PFSK-1 (cell line): ENCODE measurements at regions not wholly inside any gene's neighbourhood (a gene's known extent, or its start where the extent isn't known, plus 50 kb on each side); places are given as distances from the start of the nearest gene placed in this dataset.

ENCODE experiments used
- FOXP2 ChIP-seq: optimal IDR thresholded peaks from 2 replicates; pipeline ENCODE3; 2011; ENCODE audit warnings: borderline replicate concordance, control low read depth, inconsistent platforms; ENCODE audit not compliant: insufficient read depth; ENCODE audit errors: extremely low read length, extremely low read depth
- POLR2AphosphoS5 ChIP-seq: IDR thresholded peaks from 2 replicates; pipeline ENCODE4 v1.6.1; 2012; ENCODE audit warnings: low read depth, mild to moderate bottlenecking, control low read depth, low read length, moderate library complexity
- SIN3A ChIP-seq: IDR thresholded peaks from 2 replicates; pipeline ENCODE4 v1.6.1; 2012; ENCODE audit warnings: mild to moderate bottlenecking, low read length, moderate library complexity, borderline replicate concordance; ENCODE audit not compliant: insufficient read depth
- TAF1 ChIP-seq: IDR thresholded peaks from 2 replicates; pipeline ENCODE4 v1.6.1; 2012; ENCODE audit warnings: low read length, control low read depth, borderline replicate concordance; ENCODE audit not compliant: insufficient read depth
- TF ChIP-seq, protein P1 (sequence below), 2 experiments: IDR thresholded peaks; 2 replicates each; pipeline versions ENCODE4 v1.6.1 to v1.8.0; 2011 to 2012; ENCODE audit warnings: low read depth in 2 of 2, low read length in 2 of 2, control low read depth in 1 of 2, inconsistent platforms in 1 of 2, mild to moderate bottlenecking in 1 of 2, moderate library complexity in 1 of 2; ENCODE audit not compliant: insufficient read depth in 1 of 2

DNA sequence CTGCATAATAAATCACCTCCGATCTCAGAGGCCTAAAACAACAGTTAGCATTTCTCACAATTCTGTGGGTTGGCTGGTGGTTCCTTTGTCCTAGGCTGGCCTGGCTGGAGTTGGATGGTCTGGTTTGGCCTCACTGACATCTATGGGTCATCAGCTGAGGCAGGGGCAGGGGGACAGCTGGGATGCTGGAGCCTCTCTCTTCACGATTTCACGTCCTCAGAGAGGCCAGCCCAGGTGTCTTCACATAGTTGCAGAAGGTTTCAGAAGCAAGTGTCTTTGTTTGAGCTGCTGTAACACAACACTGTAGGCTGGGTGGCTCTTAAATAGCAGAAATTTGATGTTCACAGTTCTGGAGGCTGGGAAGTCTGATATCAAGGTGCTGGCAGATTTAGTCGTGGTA is 155.5 kb upstream of the CACNA1E start:
- TF ChIP-seq FOXP2 (no peak), POLR2AphosphoS5 (no peak), TAF1 (no peak), SIN3A (no peak)
- TF ChIP-seq, protein P1, sequence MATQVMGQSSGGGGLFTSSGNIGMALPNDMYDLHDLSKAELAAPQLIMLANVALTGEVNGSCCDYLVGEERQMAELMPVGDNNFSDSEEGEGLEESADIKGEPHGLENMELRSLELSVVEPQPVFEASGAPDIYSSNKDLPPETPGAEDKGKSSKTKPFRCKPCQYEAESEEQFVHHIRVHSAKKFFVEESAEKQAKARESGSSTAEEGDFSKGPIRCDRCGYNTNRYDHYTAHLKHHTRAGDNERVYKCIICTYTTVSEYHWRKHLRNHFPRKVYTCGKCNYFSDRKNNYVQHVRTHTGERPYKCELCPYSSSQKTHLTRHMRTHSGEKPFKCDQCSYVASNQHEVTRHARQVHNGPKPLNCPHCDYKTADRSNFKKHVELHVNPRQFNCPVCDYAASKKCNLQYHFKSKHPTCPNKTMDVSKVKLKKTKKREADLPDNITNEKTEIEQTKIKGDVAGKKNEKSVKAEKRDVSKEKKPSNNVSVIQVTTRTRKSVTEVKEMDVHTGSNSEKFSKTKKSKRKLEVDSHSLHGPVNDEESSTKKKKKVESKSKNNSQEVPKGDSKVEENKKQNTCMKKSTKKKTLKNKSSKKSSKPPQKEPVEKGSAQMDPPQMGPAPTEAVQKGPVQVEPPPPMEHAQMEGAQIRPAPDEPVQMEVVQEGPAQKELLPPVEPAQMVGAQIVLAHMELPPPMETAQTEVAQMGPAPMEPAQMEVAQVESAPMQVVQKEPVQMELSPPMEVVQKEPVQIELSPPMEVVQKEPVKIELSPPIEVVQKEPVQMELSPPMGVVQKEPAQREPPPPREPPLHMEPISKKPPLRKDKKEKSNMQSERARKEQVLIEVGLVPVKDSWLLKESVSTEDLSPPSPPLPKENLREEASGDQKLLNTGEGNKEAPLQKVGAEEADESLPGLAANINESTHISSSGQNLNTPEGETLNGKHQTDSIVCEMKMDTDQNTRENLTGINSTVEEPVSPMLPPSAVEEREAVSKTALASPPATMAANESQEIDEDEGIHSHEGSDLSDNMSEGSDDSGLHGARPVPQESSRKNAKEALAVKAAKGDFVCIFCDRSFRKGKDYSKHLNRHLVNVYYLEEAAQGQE (IDR thresholded peaks at IDR 0.05; ENCODE audit: insufficient read depth in 1 of 2, low read depth in 2 of 2, low read length in 2 of 2), result no peak

DNA sequence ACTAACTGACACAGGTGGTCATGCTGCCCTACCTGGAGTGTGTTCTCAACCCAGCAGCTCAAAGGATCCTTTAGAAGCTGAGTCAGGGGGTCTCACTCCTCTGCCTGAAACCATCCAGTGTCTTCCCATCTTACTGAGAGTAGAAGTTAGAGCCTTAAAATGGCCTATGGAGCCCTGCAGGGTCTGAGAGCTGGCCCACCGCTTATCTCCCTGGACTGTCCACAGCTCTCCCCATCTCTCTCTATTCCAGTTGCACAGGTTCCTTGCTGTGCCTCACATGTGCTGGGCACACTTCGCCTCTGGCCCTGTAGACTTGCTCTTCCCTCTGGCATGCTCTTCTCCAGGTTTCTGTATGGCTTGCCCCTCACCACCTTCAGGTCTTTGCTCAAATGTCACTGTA is 148.6 kb upstream of the CACNA1E start:
- no peak for TF ChIP-seq POLR2AphosphoS5
- TF ChIP-seq SIN3A, result no peak
- TF ChIP-seq TAF1, result no peak
- TF ChIP-seq, protein P1 (IDR thresholded peaks at IDR 0.05; ENCODE audit: insufficient read depth in 1 of 2, low read depth in 2 of 2, low read length in 2 of 2), result no peak
- no peak for TF ChIP-seq FOXP2

DNA sequence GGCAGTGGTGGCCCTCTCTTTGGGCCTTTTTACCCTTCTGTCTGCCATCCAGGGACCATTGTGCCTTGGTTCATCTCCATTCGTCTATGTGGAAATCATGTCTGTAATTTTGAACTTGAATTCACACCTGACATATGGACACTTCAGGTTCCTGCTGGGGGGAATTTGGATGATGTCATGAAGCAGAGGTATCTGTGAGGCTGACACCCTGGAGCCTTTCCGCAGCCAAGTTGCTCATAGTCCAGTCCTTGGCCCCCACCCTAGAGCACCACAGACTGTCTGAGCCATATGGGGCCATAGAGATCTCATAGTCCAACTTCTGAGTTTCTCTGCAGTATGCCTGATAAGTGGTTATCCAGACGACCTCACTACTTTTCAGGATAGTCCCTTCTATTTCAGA is 147.7 kb upstream of the CACNA1E start:
- TF ChIP-seq SIN3A, result no peak
- TF ChIP-seq, protein P1 (IDR thresholded peaks at IDR 0.05; ENCODE audit: insufficient read depth in 1 of 2, low read depth in 2 of 2, low read length in 2 of 2), result no peak
- TF ChIP-seq FOXP2, result no peak
- TF ChIP-seq POLR2AphosphoS5, result no peak
- no peak for TF ChIP-seq TAF1

DNA sequence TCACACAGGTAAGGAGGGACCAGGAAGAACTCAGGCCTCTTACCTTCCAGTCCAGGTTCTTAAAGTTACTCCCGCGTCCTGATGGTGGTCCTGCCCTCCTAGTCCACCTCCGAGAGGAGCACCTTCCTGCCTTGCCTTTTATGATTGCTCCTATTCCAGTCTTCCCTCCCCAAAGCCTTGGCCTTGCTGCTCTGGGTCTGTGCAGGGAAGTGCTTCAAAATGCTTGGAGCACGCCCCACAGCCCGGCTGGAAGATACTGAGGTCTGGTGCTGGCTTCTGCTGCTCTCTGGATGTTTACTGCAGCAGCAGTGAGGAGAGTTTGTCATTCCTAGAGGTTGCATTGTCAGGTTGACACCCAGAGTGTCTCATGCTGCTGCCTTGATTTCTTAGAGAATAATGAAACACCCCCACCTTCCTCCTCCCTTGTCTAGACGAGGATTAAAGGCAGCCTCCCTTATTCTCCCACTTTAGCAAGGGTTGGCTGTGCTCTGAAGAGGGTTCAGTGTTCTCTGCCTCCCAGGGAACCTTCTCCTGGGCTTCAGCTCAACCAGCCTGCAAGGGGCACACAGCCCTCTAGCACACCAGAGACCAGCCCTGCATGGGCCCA is 142.2 kb upstream of the CACNA1E start:
- TF ChIP-seq TAF1, result no peak
- TF ChIP-seq SIN3A, result no peak
- TF ChIP-seq, protein P1 (IDR thresholded peaks at IDR 0.05; ENCODE audit: insufficient read depth in 1 of 2, low read depth in 2 of 2, low read length in 2 of 2), result no peak
- no peak for TF ChIP-seq POLR2AphosphoS5
- TF ChIP-seq FOXP2, result no peak

DNA sequence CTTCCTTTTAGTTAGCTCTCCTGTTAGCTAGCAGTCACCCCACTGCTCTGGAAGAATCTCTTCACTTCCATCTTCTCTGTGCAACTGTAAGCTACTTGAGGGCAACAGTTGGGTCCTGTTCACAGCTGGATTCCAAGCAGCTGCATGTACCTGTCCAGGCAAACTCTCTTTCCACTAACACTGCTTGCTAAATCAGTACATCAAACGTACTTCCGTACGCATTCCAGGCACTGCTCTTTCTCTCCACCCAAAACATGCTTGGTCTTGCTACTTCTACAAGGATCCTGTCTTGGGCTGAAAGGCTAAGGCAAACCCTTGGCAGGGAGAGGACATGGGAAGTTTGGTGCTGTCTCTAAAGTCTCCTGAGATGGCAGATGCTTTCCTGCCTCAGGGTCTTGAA is 139.2 kb upstream of the CACNA1E start:
- TF ChIP-seq POLR2AphosphoS5 (no peak), SIN3A (no peak), FOXP2 (no peak), TAF1 (no peak)
- TF ChIP-seq, protein P1 (IDR thresholded peaks at IDR 0.05; ENCODE audit: insufficient read depth in 1 of 2, low read depth in 2 of 2, low read length in 2 of 2), result no peak
